ENCODE measurements at regions not wholly inside any gene's neighbourhood (a gene's known extent, or its start where the extent isn't known, plus 50 kb on each side); places are given as distances from the start of the nearest gene placed in this dataset.

GRCh38 chr16:6510261-6510660 lies 822.4 kb upstream of the RBFOX1 start:
- DNase-seq (ENCODE audit: low read depth, low spot score): no peak
- peaks cover 35% of the 10 kb centered on the region for H3K27me3 Mint-ChIP-seq (ENCODE audit: low read depth)
- no peak for TF ChIP-seq CTCF (conservative IDR thresholded peaks at IDR 0.05)
- no peaks in the 10 kb centered on the region for H3K36me3 Mint-ChIP-seq (ENCODE audit: low read depth)
- no peak overlapping the region for H3K27ac Mint-ChIP-seq (ENCODE audit: unreplicated experiment)
- peaks cover 4% of the 10 kb centered on the region for H3K9me3 Mint-ChIP-seq
- no peaks in the 10 kb centered on the region for H3K4me1 Mint-ChIP-seq
- H3K4me3 Mint-ChIP-seq: no peak overlapping the region

DNA sequence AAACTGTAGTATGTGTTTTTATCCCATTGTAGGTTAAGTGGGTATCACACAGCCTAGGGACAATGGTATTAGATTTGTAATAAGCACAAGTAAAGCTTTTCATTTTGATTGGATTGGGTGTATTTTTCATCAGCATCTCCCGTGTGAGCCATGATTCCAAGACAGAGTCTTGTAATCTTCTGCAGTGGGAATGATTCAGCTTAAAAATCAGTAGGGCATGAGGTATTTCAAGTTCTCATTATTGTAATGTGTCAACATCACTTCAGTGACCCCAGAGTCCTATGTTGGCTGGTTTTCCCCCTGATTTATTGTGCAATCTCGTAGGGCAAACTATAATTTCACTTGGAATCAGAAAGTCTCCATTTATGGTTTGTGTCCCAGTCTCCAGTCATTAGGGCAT lies 833.2 kb upstream of the RBFOX1 start:
- H3K36me3 Mint-ChIP-seq (ENCODE audit: low read depth): no peaks in the 10 kb centered on the region

DNA sequence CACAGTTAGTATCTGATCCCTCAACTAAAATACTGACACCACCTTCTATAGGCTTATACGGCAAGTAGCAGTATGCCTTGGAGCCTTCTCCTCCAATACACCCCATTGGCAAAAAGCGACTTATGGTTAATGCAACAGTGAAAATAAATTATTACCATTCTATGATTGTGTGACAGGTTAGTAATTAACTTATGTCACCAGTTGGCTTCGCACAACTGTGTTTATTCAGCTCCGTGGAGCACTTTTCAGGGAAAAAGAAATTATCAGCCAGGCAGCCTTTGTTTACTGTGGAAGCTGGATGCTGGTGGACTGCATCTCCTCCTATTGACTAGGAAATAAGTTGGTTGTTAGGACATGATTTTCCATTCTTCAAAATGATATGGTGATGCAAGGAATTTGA lies 833.8 kb upstream of the RBFOX1 start:
- no peaks in the 10 kb centered on the region for H3K4me1 Mint-ChIP-seq
- no peak for DNase-seq (ENCODE audit: low read depth, low spot score)
- H3K4me3 Mint-ChIP-seq: no peak overlapping the region
- no peak overlapping the region for H3K27ac Mint-ChIP-seq (ENCODE audit: unreplicated experiment)
- no peak for TF ChIP-seq CTCF (conservative IDR thresholded peaks at IDR 0.05)
- no peaks in the 10 kb centered on the region for H3K36me3 Mint-ChIP-seq (ENCODE audit: low read depth)
- peaks cover 8% of the 10 kb centered on the region for H3K27me3 Mint-ChIP-seq (ENCODE audit: low read depth)
- no peaks in the 10 kb centered on the region for H3K9me3 Mint-ChIP-seq

More for the DNA sequence above, 833.2 kb upstream of the RBFOX1 start:
- no peaks in the 10 kb centered on the region for H3K9me3 Mint-ChIP-seq
- DNase-seq (ENCODE audit: low read depth, low spot score): no peak
- TF ChIP-seq CTCF (conservative IDR thresholded peaks at IDR 0.05): no peak
- no peak overlapping the region for H3K27ac Mint-ChIP-seq (ENCODE audit: unreplicated experiment)
- H3K27me3 Mint-ChIP-seq (ENCODE audit: low read depth): peaks cover 5% of the 10 kb centered on the region
- no peak overlapping the region for H3K4me3 Mint-ChIP-seq
- no peaks in the 10 kb centered on the region for H3K4me1 Mint-ChIP-seq

DNA sequence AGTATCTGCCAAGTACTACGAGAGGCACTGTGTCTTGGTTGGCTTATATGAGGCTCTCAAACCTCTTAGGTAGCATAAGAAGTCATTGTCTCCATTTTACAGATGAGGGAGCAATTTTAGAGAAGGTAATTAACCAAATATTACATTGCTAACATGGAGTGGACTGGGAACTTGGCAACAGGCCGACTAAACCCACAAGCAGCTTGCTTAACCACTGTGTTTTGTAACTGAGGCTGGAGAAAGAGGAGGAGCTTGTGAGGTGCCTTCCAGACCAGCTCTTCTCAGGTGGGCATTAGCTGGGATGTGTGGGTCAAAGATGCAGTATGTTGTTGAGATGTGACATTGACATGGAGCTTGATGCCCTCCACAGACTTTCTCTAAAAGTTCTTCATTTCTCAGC lies 835.6 kb upstream of the RBFOX1 start:
- H3K27me3 Mint-ChIP-seq (ENCODE audit: low read depth): peaks cover 8% of the 10 kb centered on the region
- H3K9me3 Mint-ChIP-seq: no peaks in the 10 kb centered on the region
- TF ChIP-seq CTCF (conservative IDR thresholded peaks at IDR 0.05): no peak
- H3K27ac Mint-ChIP-seq (ENCODE audit: unreplicated experiment): no peak overlapping the region
- no peaks in the 10 kb centered on the region for H3K36me3 Mint-ChIP-seq (ENCODE audit: low read depth)
- no peak overlapping the region for H3K4me3 Mint-ChIP-seq
- DNase-seq (ENCODE audit: low read depth, low spot score): no peak
- no peaks in the 10 kb centered on the region for H3K4me1 Mint-ChIP-seq

DNA sequence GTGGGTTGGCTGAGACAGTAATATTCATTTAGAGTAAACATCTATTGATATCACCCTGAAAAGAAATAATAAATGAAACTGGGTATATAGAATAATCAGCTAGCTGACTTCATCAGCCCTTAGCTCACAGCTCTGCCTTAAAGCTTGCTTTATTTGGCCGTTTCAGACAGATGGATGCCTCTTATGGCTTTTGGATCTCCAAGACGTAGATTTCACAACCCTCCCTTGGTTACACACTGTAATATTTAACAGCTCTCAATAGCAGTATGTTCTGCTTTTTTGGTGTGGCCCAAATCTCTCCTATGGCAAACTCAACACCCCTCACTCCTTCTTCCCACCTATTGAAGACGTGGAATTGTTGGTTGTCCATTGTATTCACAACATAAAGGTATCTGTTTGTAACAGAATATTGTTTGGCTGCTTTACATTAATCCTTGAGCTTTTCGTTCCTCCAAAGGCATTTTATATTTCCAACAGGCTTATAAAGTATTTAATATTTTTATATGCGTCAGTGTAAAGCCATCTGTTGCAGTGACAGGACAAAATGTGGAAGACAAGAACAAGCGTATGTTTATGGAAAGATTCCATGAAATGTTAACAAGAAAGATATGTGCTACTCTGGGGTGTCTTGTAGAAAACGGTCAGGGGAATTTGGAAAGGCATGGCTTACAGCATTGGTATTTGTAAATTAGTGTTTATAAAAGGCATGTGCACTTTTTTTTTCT lies 837.0 kb upstream of the RBFOX1 start:
- no peak overlapping the region for H3K4me3 Mint-ChIP-seq
- no peaks in the 10 kb centered on the region for H3K36me3 Mint-ChIP-seq (ENCODE audit: low read depth)
- H3K27ac Mint-ChIP-seq (ENCODE audit: unreplicated experiment): no peak overlapping the region
- DNase-seq (ENCODE audit: low read depth, low spot score): no peak
- peaks cover 2% of the 10 kb centered on the region for H3K9me3 Mint-ChIP-seq
- peaks cover 12% of the 10 kb centered on the region for H3K27me3 Mint-ChIP-seq (ENCODE audit: low read depth)
- H3K4me1 Mint-ChIP-seq: no peaks in the 10 kb centered on the region
- TF ChIP-seq CTCF (conservative IDR thresholded peaks at IDR 0.05): no peak
